SU-DHL-6 (cell line): ENCODE measurements at regions not wholly inside any gene's neighbourhood (a gene's known extent, or its start where the extent isn't known, plus 50 kb on each side); places are given as distances from the start of the nearest gene placed in this dataset.

Experiments
- H2AFZ ChIP-seq: fragments of 200-600 bp; sonication (generic); 2 replicates; pipeline ENCODE4 v1.6.1; 2014; ENCODE audit warnings: low read depth, mild to moderate bottlenecking, moderate library complexity, mixed read lengths, antibody characterized with exemption, low read length; ENCODE audit not compliant: severe bottlenecking
- H3F3A ChIP-seq: fragments of 200-600 bp; shearing (Covaris generic); 2 replicates; pipeline ENCODE4 v1.6.0; 2016; ENCODE audit warnings: antibody characterized with exemption, mild to moderate bottlenecking; ENCODE audit not compliant: insufficient read depth
- H3K27ac ChIP-seq: fragments of 200-600 bp; sonication (generic); 2 replicates; pipeline ENCODE4 v1.5.1; 2016; ENCODE audit warnings: low read depth, mild to moderate bottlenecking, low read length, moderate library complexity, mixed read lengths
- H3K27me3 ChIP-seq: fragments of 200-600 bp; sonication (generic), shearing (Covaris generic); 2 replicates; pipeline ENCODE4 v1.6.0; 2014; ENCODE audit warnings: mild to moderate bottlenecking, low read length
- H3K36me3 ChIP-seq: fragments of 200-600 bp; sonication (generic); 2 replicates; pipeline ENCODE4 v1.6.1; 2014; ENCODE audit warnings: mild to moderate bottlenecking, low read length, mixed read lengths
- H3K4me2 ChIP-seq: fragments of 300-600, 200-600 bp; shearing (Covaris generic), sonication (generic); 2 replicates; pipeline ENCODE4 v1.6.0; 2014; ENCODE audit warnings: low read length, low read depth, mild to moderate bottlenecking; ENCODE audit not compliant: poor library complexity, severe bottlenecking
- H3K4me3 ChIP-seq: fragments of 200-600 bp; sonication (generic); 2 replicates; pipeline ENCODE4 v1.5.1; 2014; ENCODE audit warnings: antibody characterized with exemption, low read length, mild to moderate bottlenecking, mixed read lengths; ENCODE audit not compliant: insufficient read depth, poor library complexity, severe bottlenecking
- H3K79me2 ChIP-seq: fragments of 200-600 bp; sonication (generic); 2 replicates; pipeline ENCODE4 v1.6.1; 2014; ENCODE audit warnings: mild to moderate bottlenecking, low read length, moderate library complexity; ENCODE audit not compliant: insufficient read depth
- H3K9ac ChIP-seq: fragments of 200-600 bp; sonication (generic); 2 replicates; pipeline ENCODE4 v1.7.0; 2014; ENCODE audit warnings: mild to moderate bottlenecking, low read length
- H3K9me2 ChIP-seq: fragments of 200-600 bp; sonication (generic); replicated peaks from 2 replicates; pipeline ENCODE4 v1.6.1; 2014; ENCODE audit warnings: low read length; ENCODE audit not compliant: insufficient read depth
- H3K9me3 ChIP-seq: fragments of 200-600 bp; sonication (generic); 2 replicates; pipeline ENCODE4 v1.6.1; 2014; ENCODE audit warnings: low read length, mixed read lengths; ENCODE audit not compliant: insufficient read depth
- H4K20me1 ChIP-seq: fragments of 200-600 bp; sonication (generic); 2 replicates; pipeline ENCODE4 v1.6.1; 2014; ENCODE audit warnings: low read depth, mild to moderate bottlenecking, antibody characterized with exemption, low read length, moderate library complexity, mixed read lengths
- EZH2phosphoT487 ChIP-seq: fragments of 200-600 bp; sonication (generic), shearing (Covaris generic); conservative IDR thresholded peaks from 2 replicates; pipeline ENCODE4 v1.6.1; 2018; ENCODE audit warnings: mild to moderate bottlenecking, antibody characterized with exemption, low read length, moderate library complexity, mixed read lengths
- TF ChIP-seq, protein P1 (sequence below): fragments of 200-600 bp; sonication (generic); IDR thresholded peaks from one replicate; pipeline ENCODE4 v1.5.1; 2017; ENCODE audit warnings: antibody characterized with exemption, mild to moderate bottlenecking, low read length, moderate library complexity; ENCODE audit not compliant: insufficient read depth, poor library complexity, severe bottlenecking

DNA sequence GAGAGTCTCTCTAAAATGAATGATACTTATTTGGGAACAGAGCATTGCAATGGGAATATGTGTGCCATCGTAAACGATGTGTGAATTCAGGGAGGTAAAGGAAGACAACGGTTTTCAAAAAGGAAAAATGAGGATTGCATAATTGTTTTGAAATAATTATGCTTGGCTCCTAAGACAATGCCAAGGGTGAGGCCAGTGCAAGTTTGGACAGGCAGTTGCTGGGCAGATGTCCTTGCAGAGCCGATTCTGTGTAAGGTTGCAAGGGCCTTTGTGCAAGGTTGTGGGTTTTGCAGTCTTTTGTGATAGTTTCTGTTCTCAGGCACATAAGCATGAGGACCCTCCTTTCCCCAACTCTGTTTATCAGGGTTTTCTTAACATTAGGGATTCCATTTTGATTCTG lies 70.0 kb upstream of the ZNF236 start:
- Histone ChIP-seq H3K27ac (no peak overlapping the region), H4K20me1 (no peaks in the 10 kb centered on the region)
- no peak for TF ChIP-seq EZH2phosphoT487
- TF ChIP-seq, protein P1, sequence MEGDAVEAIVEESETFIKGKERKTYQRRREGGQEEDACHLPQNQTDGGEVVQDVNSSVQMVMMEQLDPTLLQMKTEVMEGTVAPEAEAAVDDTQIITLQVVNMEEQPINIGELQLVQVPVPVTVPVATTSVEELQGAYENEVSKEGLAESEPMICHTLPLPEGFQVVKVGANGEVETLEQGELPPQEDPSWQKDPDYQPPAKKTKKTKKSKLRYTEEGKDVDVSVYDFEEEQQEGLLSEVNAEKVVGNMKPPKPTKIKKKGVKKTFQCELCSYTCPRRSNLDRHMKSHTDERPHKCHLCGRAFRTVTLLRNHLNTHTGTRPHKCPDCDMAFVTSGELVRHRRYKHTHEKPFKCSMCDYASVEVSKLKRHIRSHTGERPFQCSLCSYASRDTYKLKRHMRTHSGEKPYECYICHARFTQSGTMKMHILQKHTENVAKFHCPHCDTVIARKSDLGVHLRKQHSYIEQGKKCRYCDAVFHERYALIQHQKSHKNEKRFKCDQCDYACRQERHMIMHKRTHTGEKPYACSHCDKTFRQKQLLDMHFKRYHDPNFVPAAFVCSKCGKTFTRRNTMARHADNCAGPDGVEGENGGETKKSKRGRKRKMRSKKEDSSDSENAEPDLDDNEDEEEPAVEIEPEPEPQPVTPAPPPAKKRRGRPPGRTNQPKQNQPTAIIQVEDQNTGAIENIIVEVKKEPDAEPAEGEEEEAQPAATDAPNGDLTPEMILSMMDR = no peak

DNA sequence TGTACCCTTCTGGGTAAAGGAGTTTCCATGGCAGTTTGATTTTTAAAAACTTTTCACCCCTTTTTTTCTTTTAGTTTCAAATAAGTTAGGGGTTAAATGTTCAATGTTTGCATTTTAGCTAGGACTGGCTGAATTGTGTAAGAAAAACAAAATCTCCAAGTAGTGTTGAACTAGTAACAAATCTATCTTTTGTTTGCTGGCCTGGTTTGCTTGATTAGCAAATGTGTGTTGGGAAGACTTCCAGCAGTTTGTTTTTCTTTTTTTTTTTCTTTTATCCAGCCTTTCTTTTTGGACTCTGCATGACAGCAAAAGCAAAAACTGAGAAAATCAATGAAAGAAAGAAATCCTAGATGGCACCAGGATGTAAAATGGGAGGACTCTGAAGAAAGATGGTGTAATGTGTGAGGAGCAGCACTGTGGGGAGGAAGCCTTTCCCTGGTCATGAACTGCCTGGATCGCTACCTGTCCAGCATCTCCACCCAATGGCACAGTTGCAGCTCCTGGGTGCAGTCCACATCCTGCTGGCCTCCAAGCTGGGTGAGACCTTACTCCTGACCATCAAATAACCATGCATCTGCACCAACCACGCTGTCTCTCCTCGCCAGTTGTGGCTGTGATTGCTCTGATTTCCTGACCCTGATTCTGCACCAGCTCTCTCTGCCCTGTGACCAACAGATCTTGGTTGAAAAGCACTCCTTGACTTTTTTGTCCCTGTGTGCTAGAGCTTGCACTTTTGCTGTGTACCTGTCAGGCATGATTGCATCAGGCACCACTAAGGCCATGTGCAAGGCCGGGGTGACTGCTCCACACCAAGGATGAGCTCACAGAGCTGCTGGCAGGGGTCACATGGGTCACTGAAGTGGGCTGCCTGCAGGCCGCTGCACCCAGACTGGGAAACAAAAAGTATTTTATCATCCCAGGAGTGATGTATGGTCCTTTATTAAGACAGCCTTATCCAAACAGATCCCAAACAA lies 71.2 kb upstream of the ZNF236 start:
- no peaks in the 10 kb centered on the region for H3K27me3 ChIP-seq
- TF ChIP-seq EZH2phosphoT487 = no peak
- H3K9me3 ChIP-seq = peaks cover 13% of the 10 kb centered on the region; the same call in 1 of the 2 replicates
- no peak overlapping the region for H3K27ac ChIP-seq
- no peaks in the 10 kb centered on the region for H4K20me1 ChIP-seq
- H3K9ac ChIP-seq = no peak overlapping the region
- no peak overlapping the region for H3K4me2 ChIP-seq
- H3K4me3 ChIP-seq = no peak overlapping the region
- no peaks in the 10 kb centered on the region for H3K79me2 ChIP-seq
- H3K36me3 ChIP-seq = no peaks in the 10 kb centered on the region
- H3K9me2 ChIP-seq = no peaks in the 10 kb centered on the region
- H2AFZ ChIP-seq = no peak overlapping the region
- no peaks in the 10 kb centered on the region for H3F3A ChIP-seq

More for the DNA sequence above, 70.0 kb upstream of the ZNF236 start:
- Histone ChIP-seq H3F3A (no peaks in the 10 kb centered on the region), H3K79me2 (no peaks in the 10 kb centered on the region), H3K9me3 (peaks cover 13% of the 10 kb centered on the region; the same call in 1 of the 2 replicates), H3K36me3 (no peaks in the 10 kb centered on the region), H2AFZ (no peak overlapping the region), H3K27me3 (no peaks in the 10 kb centered on the region), H3K4me2 (no peak overlapping the region), H3K9me2 (no peaks in the 10 kb centered on the region), H3K4me3 (no peak overlapping the region), H3K9ac (no peak overlapping the region)

DNA sequence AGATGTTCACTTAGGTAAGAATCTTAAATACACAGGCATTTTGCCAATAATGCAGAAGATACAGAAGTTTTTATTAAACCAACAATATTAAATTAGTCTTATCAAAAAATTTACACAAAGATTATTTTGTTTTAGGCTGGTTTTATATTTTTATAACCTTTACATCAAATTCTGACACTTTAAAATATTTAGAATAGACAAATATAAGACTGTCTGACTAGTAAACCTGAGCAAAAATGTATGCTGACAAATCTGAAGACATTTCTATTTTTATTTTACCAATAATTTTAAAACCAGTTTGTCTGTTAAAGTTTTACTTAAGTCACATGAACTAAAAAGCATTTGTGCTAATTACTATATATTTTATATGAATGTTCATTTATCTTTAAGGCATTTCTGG lies 72.1 kb upstream of the ZNF236 start:
- Histone ChIP-seq H3K36me3 (no peaks in the 10 kb centered on the region), H4K20me1 (no peaks in the 10 kb centered on the region), H3K9me2 (no peaks in the 10 kb centered on the region), H3K79me2 (no peaks in the 10 kb centered on the region), H3K27me3 (no peaks in the 10 kb centered on the region), H3F3A (no peaks in the 10 kb centered on the region), H3K27ac (no peak overlapping the region), H3K9ac (no peak overlapping the region), H3K9me3 (peaks cover 13% of the 10 kb centered on the region; the same call in 1 of the 2 replicates), H3K4me3 (no peak overlapping the region), H3K4me2 (no peak overlapping the region), H2AFZ (no peak overlapping the region)
- TF ChIP-seq, protein P1 = no peak
- no peak for TF ChIP-seq EZH2phosphoT487

- Histone ChIP-seq H2AFZ (no peak overlapping the region), H3K36me3 (no peaks in the 10 kb centered on the region), H3K4me3 (no peak overlapping the region), H3K9ac (no peak overlapping the region), H3K9me3 (peaks cover 13% of the 10 kb centered on the region; the same call in 1 of the 2 replicates), H4K20me1 (no peaks in the 10 kb centered on the region), H3K27me3 (no peaks in the 10 kb centered on the region), H3K4me2 (no peak overlapping the region), H3F3A (no peaks in the 10 kb centered on the region), H3K9me2 (no peaks in the 10 kb centered on the region), H3K27ac (no peak overlapping the region), H3K79me2 (no peaks in the 10 kb centered on the region)
- TF ChIP-seq, protein P1 = no peak
- no peak for TF ChIP-seq EZH2phosphoT487
Observed at GRCh38 chr18:76747676-76748075, 74.7 kb upstream of the ZNF236 start.
